Astrocyte (in vitro differentiated cells and primary cell): ENCODE measurements at regions not wholly inside any gene's neighbourhood (a gene's known extent, or its start where the extent isn't known, plus 50 kb on each side); places are given as distances from the start of the nearest gene placed in this dataset.

Source experiments
- DNase-seq: peaks from one replicate; pipeline ENCODE4 v3.0.0-alpha.2; 2010; ENCODE audit warnings: low read depth
- FAIRE-seq: peaks from 2 replicates; lab custom pipeline; 2011; peaks lifted over from hg19 to GRCh38; lab: Jason Lieb, UNC
- H2AFZ ChIP-seq: 2 replicates; pipeline ENCODE4 v1.6.0; 2012; ENCODE audit warnings: low read depth, low read length, inconsistent platforms
- H3K27ac ChIP-seq: 2 replicates; pipeline ENCODE4 v1.5.1; 2011; ENCODE audit warnings: low read depth, low read length, inconsistent platforms
- H3K27me3 ChIP-seq: 2 replicates; pipeline ENCODE4 v1.6.0; 2011; ENCODE audit warnings: low read length, inconsistent platforms; ENCODE audit not compliant: insufficient read depth
- H3K36me3 ChIP-seq: 2 replicates; pipeline ENCODE4 v1.5.1; 2011; ENCODE audit warnings: low read length, inconsistent platforms; ENCODE audit not compliant: insufficient read depth
- H3K4me1 ChIP-seq: 2 replicates; pipeline ENCODE4 v1.5.1; 2011; ENCODE audit warnings: low read length, inconsistent platforms; ENCODE audit not compliant: insufficient read depth
- H3K4me2 ChIP-seq: 2 replicates; pipeline ENCODE4 v1.6.0; 2012; ENCODE audit warnings: low read length, inconsistent platforms
- H3K4me3 ChIP-seq: 2 replicates; pipeline ENCODE4 v1.5.1; 2011; ENCODE audit warnings: low read depth, mild to moderate bottlenecking, low read length, inconsistent platforms; ENCODE audit not compliant: insufficient read depth
- H3K79me2 ChIP-seq: 2 replicates; pipeline ENCODE4 v1.6.0; 2012; ENCODE audit warnings: mild to moderate bottlenecking, low read length, inconsistent platforms; ENCODE audit not compliant: insufficient read depth
- H3K9ac ChIP-seq: 2 replicates; pipeline ENCODE4 v1.6.0; 2012; ENCODE audit warnings: mild to moderate bottlenecking, low read length, inconsistent platforms
- H3K9me3 ChIP-seq: 2 replicates; pipeline ENCODE4 v1.5.1; 2012; ENCODE audit warnings: low read depth, mild to moderate bottlenecking, low read length, inconsistent platforms; ENCODE audit not compliant: insufficient read depth
- H4K20me1 ChIP-seq: 2 replicates; pipeline ENCODE4 v1.6.0; 2012; ENCODE audit warnings: low read length, inconsistent platforms; ENCODE audit not compliant: insufficient read depth
- H3K27ac Mint-ChIP-seq: one replicate; pipeline ENCODE4 v1.8.0; 2021; ENCODE audit warnings: mild to moderate bottlenecking, mixed read lengths; ENCODE audit not compliant: unreplicated experiment
- H3K27me3 Mint-ChIP-seq: one replicate; pipeline ENCODE4 v1.8.0; 2021; ENCODE audit warnings: low read depth, mixed read lengths; ENCODE audit not compliant: unreplicated experiment
- H3K36me3 Mint-ChIP-seq: one replicate; pipeline ENCODE4 v1.8.0; 2021; ENCODE audit warnings: low read depth, mixed read lengths; ENCODE audit not compliant: unreplicated experiment
- H3K4me1 Mint-ChIP-seq: one replicate; pipeline ENCODE4 v1.8.0; 2021; ENCODE audit warnings: low read depth, mixed read lengths; ENCODE audit not compliant: unreplicated experiment
- H3K4me3 Mint-ChIP-seq: one replicate; pipeline ENCODE4 v1.8.0; 2021; ENCODE audit warnings: mild to moderate bottlenecking, moderate library complexity, mixed read lengths; ENCODE audit not compliant: unreplicated experiment
- H3K9me3 Mint-ChIP-seq: one replicate; pipeline ENCODE4 v1.8.0; 2021; ENCODE audit warnings: mild to moderate bottlenecking, mixed read lengths; ENCODE audit not compliant: unreplicated experiment
- CTCF ChIP-seq: IDR thresholded peaks from 2 replicates; pipeline ENCODE4 v1.5.1; 2011; ENCODE audit warnings: low read depth, mild to moderate bottlenecking, inconsistent platforms, low read length, moderate library complexity; ENCODE audit not compliant: insufficient read depth
- EZH2 ChIP-seq: IDR thresholded peaks from 2 replicates; pipeline ENCODE4 v1.6.1; 2012; ENCODE audit warnings: mild to moderate bottlenecking, low read length, inconsistent platforms; ENCODE audit not compliant: insufficient read depth

- Histone ChIP-seq H3K9me3 (peaks cover 5% of the 10 kb centered on the region), H3K4me3 (no peak overlapping the region), H3K27ac (no peak overlapping the region), H4K20me1 (no peaks in the 10 kb centered on the region), H3K4me1 (peaks cover 5% of the 10 kb centered on the region), H2AFZ (no peak overlapping the region), H3K4me2 (no peak overlapping the region), H3K79me2 (no peaks in the 10 kb centered on the region), H3K36me3 (no peaks in the 10 kb centered on the region), H3K27me3 (no peaks in the 10 kb centered on the region), H3K9ac (no peak overlapping the region)
- TF ChIP-seq CTCF (no peak), EZH2 (no peak)
- Mint-ChIP-seq H3K4me1 (peaks cover 16% of the 10 kb centered on the region), H3K27ac (no peak overlapping the region), H3K36me3 (no peaks in the 10 kb centered on the region), H3K9me3 (peaks cover 6% of the 10 kb centered on the region), H3K4me3 (no peak overlapping the region), H3K27me3 (no peaks in the 10 kb centered on the region)
- DNase-seq, result no peak
- no peak for FAIRE-seq
Observed at GRCh38 chr6:167659046-167659445, 167.7 kb upstream of the AFDN start.

GRCh38 chr6:167660424-167660823 is 166.3 kb upstream of the AFDN start:
- FAIRE-seq (no peak), DNase-seq (no peak)
- peaks cover 6% of the 10 kb centered on the region for H3K9me3 Mint-ChIP-seq
- peaks cover 5% of the 10 kb centered on the region for H3K4me1 ChIP-seq
- H3K9ac ChIP-seq, result no peak overlapping the region
- peaks cover 2% of the 10 kb centered on the region for H3K27me3 Mint-ChIP-seq
- no peaks in the 10 kb centered on the region for H3K9me3 ChIP-seq
- H3K4me3 Mint-ChIP-seq, result no peak overlapping the region
- peak overlapping the region; percentile 89 for H3K27ac Mint-ChIP-seq
- no peak overlapping the region for H3K4me3 ChIP-seq
- H3K4me2 ChIP-seq, result no peak overlapping the region
- H4K20me1 ChIP-seq, result no peaks in the 10 kb centered on the region
- H2AFZ ChIP-seq, result no peak overlapping the region
- peaks cover 3% of the 10 kb centered on the region for H3K27me3 ChIP-seq
- TF ChIP-seq CTCF, result no peak
- TF ChIP-seq EZH2, result no peak
- H3K36me3 ChIP-seq, result no peaks in the 10 kb centered on the region
- H3K27ac ChIP-seq, result no peak overlapping the region
- H3K4me1 Mint-ChIP-seq, result peaks cover 19% of the 10 kb centered on the region
- no peaks in the 10 kb centered on the region for H3K36me3 Mint-ChIP-seq
- H3K79me2 ChIP-seq, result no peaks in the 10 kb centered on the region

GRCh38 chr6:167660944-167661551 is 165.7 kb upstream of the AFDN start:
- TF ChIP-seq EZH2 (no peak), CTCF (no peak)
- Mint-ChIP-seq H3K9me3 (peaks cover 6% of the 10 kb centered on the region), H3K4me3 (no peak overlapping the region), H3K4me1 (peaks cover 22% of the 10 kb centered on the region), H3K27ac (peak overlapping the region; percentile 89), H3K36me3 (no peaks in the 10 kb centered on the region), H3K27me3 (peaks cover 2% of the 10 kb centered on the region)
- peaks cover 5% of the 10 kb centered on the region for H3K4me1 ChIP-seq
- no peak overlapping the region for H2AFZ ChIP-seq
- H3K9me3 ChIP-seq, result no peaks in the 10 kb centered on the region
- peaks cover 3% of the 10 kb centered on the region for H3K27me3 ChIP-seq
- no peak for DNase-seq
- H4K20me1 ChIP-seq, result no peaks in the 10 kb centered on the region
- H3K4me2 ChIP-seq, result no peak overlapping the region
- H3K79me2 ChIP-seq, result no peaks in the 10 kb centered on the region
- no peak for FAIRE-seq
- no peaks in the 10 kb centered on the region for H3K36me3 ChIP-seq
- no peak overlapping the region for H3K9ac ChIP-seq
- H3K4me3 ChIP-seq, result no peak overlapping the region
- H3K27ac ChIP-seq, result no peak overlapping the region
